ENCODE measurements at regions not wholly inside any gene's neighbourhood (a gene's known extent, or its start where the extent isn't known, plus 50 kb on each side); places are given as distances from the start of the nearest gene placed in this dataset.

- no peak for TF ChIP-seq EZH2phosphoT487 (IDR thresholded peaks at IDR 0.05; ENCODE audit: insufficient read depth, low read depth)
- TF ChIP-seq EZH2 (IDR thresholded peaks at IDR 0.05; ENCODE audit: insufficient read depth, poor library complexity, severe bottlenecking) = no peak
Measured at GRCh38 chr3:56966104-56966503, 94.4 kb upstream of the SPATA12 start.
